HUES48 (cell line): ENCODE measurements at regions not wholly inside any gene's neighbourhood (a gene's known extent, or its start where the extent isn't known, plus 50 kb on each side); places are given as distances from the start of the nearest gene placed in this dataset.

ENCODE experiments used
- H3K27ac ChIP-seq: one replicate; pipeline ENCODE4 v1.7.0; 2013; ENCODE audit warnings: low read depth, low read length, inconsistent platforms
- H3K27me3 ChIP-seq: 2 replicates; pipeline ENCODE4 v1.6.1; 2013; ENCODE audit warnings: mild to moderate bottlenecking, low read length; ENCODE audit not compliant: control insufficient read depth, insufficient read depth
- H3K36me3 ChIP-seq: 2 replicates; pipeline ENCODE4 v1.6.1; 2013; ENCODE audit warnings: low read length; ENCODE audit not compliant: control insufficient read depth, insufficient read depth
- H3K4me1 ChIP-seq: 2 replicates; pipeline ENCODE4 v1.6.1; 2013; ENCODE audit warnings: mild to moderate bottlenecking, low read length; ENCODE audit not compliant: control insufficient read depth, insufficient read depth
- H3K4me3 ChIP-seq: 2 replicates; pipeline ENCODE4 v1.5.1; 2013; ENCODE audit warnings: mild to moderate bottlenecking, low read depth, low read length
- H3K9ac ChIP-seq: 2 replicates; pipeline ENCODE4 v1.6.1; 2013; ENCODE audit warnings: mild to moderate bottlenecking, low read depth, low read length, moderate library complexity
- H3K9me3 ChIP-seq: 2 replicates; pipeline ENCODE4 v1.6.1; 2013; ENCODE audit warnings: low read length; ENCODE audit not compliant: control insufficient read depth, insufficient read depth

DNA sequence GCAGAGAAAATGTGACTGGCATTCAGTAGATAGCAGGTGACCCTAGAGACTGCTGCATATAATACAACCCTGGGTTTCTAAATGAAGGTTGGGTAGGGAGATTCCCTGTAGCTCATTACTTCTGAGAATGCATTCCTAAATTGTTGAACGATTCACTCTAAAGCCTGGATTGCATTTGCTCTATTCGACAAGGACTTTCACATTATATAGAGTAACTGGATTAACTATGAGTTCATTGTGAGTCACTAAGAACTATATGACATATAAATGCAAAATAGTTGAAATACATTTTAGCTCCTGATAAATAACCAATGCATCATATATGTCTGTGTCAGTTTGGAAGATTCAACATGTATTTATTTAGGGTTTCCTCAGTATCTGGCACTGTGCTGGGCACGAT lies 294.7 kb upstream of the CCDC54 start:
- no peaks in the 10 kb centered on the region for H3K9me3 ChIP-seq

DNA sequence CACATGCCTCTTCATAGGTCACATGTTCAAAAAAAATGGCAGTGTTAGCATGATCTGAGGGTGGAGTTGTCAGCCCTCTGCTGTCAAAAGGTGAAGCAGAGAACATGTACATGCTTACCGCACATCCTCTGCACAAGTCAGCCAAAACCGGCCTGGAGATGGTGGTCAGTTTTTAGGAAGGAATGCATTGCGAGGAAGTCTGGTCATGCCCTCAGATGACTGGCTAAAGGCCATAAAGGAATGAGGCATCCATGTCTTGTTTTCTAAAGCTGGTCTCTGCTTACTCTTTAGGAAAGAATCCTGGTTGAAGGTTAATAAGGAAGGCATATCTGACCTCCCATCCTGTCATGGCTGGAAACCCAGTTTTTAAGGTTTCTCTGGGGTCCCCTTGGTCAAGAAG lies 292.0 kb upstream of the CCDC54 start:
- Histone ChIP-seq H3K9me3 (no peaks in the 10 kb centered on the region), H3K27me3 (no peaks in the 10 kb centered on the region), H3K4me1 (no peaks in the 10 kb centered on the region), H3K9ac (no peak overlapping the region), H3K4me3 (no peak overlapping the region), H3K27ac (no peak overlapping the region), H3K36me3 (no peaks in the 10 kb centered on the region)

More for the DNA sequence above, 294.7 kb upstream of the CCDC54 start:
- no peak overlapping the region for H3K4me3 ChIP-seq
- no peaks in the 10 kb centered on the region for H3K27me3 ChIP-seq
- H3K9ac ChIP-seq, result no peak overlapping the region
- H3K36me3 ChIP-seq, result no peaks in the 10 kb centered on the region
- no peak overlapping the region for H3K27ac ChIP-seq
- H3K4me1 ChIP-seq, result no peaks in the 10 kb centered on the region

- no peak overlapping the region for H3K9ac ChIP-seq
- H3K9me3 ChIP-seq, result no peaks in the 10 kb centered on the region
- no peaks in the 10 kb centered on the region for H3K27me3 ChIP-seq
- H3K36me3 ChIP-seq, result no peaks in the 10 kb centered on the region
- no peak overlapping the region for H3K27ac ChIP-seq
- H3K4me3 ChIP-seq, result no peak overlapping the region
- H3K4me1 ChIP-seq, result no peaks in the 10 kb centered on the region
Measured at GRCh38 chr3:107092121-107092520, 285.1 kb upstream of the CCDC54 start.

GRCh38 chr3:107098864-107099263 lies 278.4 kb upstream of the CCDC54 start:
- H3K4me1 ChIP-seq, result no peaks in the 10 kb centered on the region; the same call in 1 of the 2 replicates
- H3K27ac ChIP-seq, result no peak overlapping the region
- H3K4me3 ChIP-seq, result no peak overlapping the region
- H3K9ac ChIP-seq, result no peak overlapping the region
- no peaks in the 10 kb centered on the region for H3K36me3 ChIP-seq
- H3K9me3 ChIP-seq, result no peaks in the 10 kb centered on the region
- H3K27me3 ChIP-seq, result no peaks in the 10 kb centered on the region

GRCh38 chr3:107100137-107100536 lies 277.1 kb upstream of the CCDC54 start:
- H3K4me3 ChIP-seq, result no peak overlapping the region
- no peaks in the 10 kb centered on the region; the same call in 1 of the 2 replicates for H3K4me1 ChIP-seq
- H3K36me3 ChIP-seq, result no peaks in the 10 kb centered on the region
- no peak overlapping the region for H3K27ac ChIP-seq
- no peaks in the 10 kb centered on the region; the same call in 1 of the 2 replicates for H3K9me3 ChIP-seq
- H3K9ac ChIP-seq, result no peak overlapping the region
- no peaks in the 10 kb centered on the region for H3K27me3 ChIP-seq

DNA sequence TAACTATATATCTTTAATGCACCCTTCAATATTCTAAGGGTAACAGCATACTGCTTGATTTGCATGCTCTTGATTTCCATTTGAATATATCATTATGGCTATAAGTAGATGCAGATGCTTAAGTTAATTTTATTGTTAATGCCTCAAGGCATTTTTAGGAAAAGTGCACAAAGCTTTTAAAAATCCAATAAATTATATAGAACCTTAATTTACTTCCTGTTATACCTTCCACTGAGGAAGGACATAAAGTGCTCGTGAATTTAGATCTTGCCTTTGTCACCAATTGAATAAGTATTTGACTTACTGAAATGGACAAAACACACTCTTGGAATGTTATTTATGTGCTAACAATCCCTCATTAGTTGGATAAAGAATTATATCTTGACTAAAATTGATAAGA lies 276.7 kb upstream of the CCDC54 start:
- Histone ChIP-seq H3K9me3 (no peaks in the 10 kb centered on the region; the same call in 1 of the 2 replicates), H3K9ac (no peak overlapping the region), H3K36me3 (no peaks in the 10 kb centered on the region), H3K27me3 (no peaks in the 10 kb centered on the region), H3K4me3 (no peak overlapping the region), H3K27ac (no peak overlapping the region), H3K4me1 (no peaks in the 10 kb centered on the region; the same call in 1 of the 2 replicates)

- H3K9me3 ChIP-seq, result no peaks in the 10 kb centered on the region; the same call in 1 of the 2 replicates
- no peak overlapping the region for H3K27ac ChIP-seq
- H3K4me1 ChIP-seq, result no peaks in the 10 kb centered on the region; the same call in 1 of the 2 replicates
- no peaks in the 10 kb centered on the region for H3K36me3 ChIP-seq
- H3K27me3 ChIP-seq, result no peaks in the 10 kb centered on the region
- no peak overlapping the region for H3K9ac ChIP-seq
- no peak overlapping the region for H3K4me3 ChIP-seq
Measured at GRCh38 chr3:107103786-107104185, 273.5 kb upstream of the CCDC54 start.

DNA sequence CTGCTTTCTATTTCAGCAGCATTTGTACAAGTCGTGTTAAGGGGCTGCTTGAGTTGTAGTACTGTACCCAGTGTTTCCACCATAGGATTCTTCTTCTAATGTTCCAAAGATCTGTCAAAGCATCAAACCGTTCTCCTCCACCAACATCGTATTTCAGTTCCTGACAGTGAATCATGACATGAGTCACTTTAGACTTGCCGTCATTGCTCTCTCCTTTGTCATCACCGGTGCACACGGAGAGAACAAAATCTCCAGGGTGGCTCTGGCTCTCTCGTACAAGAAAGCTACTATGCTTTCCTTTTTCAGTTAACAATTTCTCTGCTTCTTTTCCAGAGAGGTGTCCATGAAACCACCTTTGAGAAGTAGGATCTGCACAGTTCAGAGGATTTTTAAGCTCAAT lies 270.9 kb upstream of the CCDC54 start:
- no peaks in the 10 kb centered on the region for H3K4me1 ChIP-seq
- H3K4me3 ChIP-seq, result no peak overlapping the region
- no peaks in the 10 kb centered on the region for H3K27me3 ChIP-seq
- H3K36me3 ChIP-seq, result no peaks in the 10 kb centered on the region
- no peak overlapping the region for H3K27ac ChIP-seq
- no peak overlapping the region for H3K9ac ChIP-seq
- no peaks in the 10 kb centered on the region; the same call in 1 of the 2 replicates for H3K9me3 ChIP-seq

DNA sequence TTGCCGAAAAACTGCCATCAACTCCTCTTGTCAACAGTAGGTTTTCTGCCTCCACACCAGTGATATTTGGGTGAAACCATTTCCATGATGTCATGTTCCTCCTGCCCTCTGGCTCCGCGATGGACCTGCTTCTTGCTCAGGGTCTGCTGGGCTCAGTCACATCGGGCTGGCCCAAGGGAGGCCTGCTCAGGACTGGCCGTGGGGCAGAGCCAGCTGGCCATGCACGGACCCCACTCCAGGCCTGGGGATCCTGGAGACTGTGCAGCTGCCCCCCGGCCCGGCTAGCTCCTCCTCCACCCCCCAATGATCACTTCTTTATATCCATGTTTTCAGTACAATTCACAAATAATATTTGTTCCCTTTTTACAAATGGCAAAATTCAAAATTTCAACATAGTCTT lies 270.3 kb upstream of the CCDC54 start:
- no peak overlapping the region for H3K4me3 ChIP-seq
- no peaks in the 10 kb centered on the region for H3K4me1 ChIP-seq
- no peaks in the 10 kb centered on the region for H3K27me3 ChIP-seq
- H3K27ac ChIP-seq, result no peak overlapping the region
- H3K9ac ChIP-seq, result no peak overlapping the region
- H3K9me3 ChIP-seq, result no peaks in the 10 kb centered on the region; the same call in 1 of the 2 replicates
- H3K36me3 ChIP-seq, result no peaks in the 10 kb centered on the region

DNA sequence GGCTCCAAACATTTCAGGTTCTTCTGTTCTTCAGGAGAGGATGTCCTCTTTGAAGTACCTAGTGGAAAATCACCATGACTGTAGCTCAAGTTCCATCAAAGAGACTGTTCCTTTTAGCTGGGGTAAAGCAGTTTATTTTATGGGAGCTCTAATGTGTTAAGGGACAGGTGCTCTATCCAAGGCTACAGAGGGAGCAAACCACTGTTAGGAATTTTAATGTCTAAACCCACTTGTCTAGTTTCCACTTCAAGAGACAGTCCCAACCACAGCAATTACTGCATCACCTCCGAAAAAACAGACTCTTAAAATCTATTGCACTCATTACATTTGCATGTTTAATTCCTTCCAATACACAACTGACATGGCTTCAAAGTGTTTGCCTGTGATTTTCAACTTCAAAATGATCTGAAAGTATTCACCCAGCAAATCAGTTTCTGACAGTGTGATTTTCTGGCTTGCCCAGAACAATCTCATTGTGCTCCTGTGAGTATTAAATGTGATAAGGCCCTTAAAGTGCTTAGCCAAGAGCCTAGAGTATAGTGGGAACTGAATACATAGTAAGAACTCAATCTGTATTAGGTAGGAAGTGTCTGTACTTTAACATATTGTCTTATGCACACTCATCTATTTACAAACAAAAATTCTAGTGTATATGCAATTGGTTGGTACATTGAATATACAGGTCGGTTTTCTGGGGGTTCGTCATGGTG lies 266.5 kb upstream of the CCDC54 start:
- no peaks in the 10 kb centered on the region for H3K36me3 ChIP-seq
- H3K4me1 ChIP-seq, result no peaks in the 10 kb centered on the region
- H3K4me3 ChIP-seq, result no peak overlapping the region
- H3K9me3 ChIP-seq, result no peaks in the 10 kb centered on the region
- no peaks in the 10 kb centered on the region for H3K27me3 ChIP-seq
- no peak overlapping the region for H3K9ac ChIP-seq
- H3K27ac ChIP-seq, result no peak overlapping the region

DNA sequence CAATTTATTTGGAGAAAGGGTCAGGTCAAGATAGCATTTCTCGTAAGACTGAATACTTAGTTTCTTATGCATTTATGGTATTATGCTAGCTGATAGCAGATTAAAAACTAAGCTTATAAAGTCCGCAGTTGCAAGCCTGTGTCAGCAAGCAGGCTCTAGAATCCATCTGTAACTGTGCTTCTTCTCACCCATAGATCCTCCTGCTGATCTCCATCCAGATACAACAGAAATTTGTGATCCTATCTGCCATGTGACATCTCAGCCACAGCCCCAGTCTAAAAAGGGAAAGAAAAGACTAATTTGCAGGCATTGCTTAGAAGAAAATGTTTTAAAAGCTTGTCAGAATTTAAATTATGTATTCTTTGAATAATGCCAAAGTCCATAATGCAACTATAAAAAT lies 265.4 kb upstream of the CCDC54 start:
- no peaks in the 10 kb centered on the region for H3K36me3 ChIP-seq
- no peaks in the 10 kb centered on the region for H3K27me3 ChIP-seq
- no peaks in the 10 kb centered on the region for H3K4me1 ChIP-seq
- no peak overlapping the region for H3K27ac ChIP-seq
- H3K9ac ChIP-seq, result no peak overlapping the region
- H3K9me3 ChIP-seq, result no peaks in the 10 kb centered on the region
- H3K4me3 ChIP-seq, result no peak overlapping the region
